ENCODE measurements at regions not wholly inside any gene's neighbourhood (a gene's known extent, or its start where the extent isn't known, plus 50 kb on each side); places are given as distances from the start of the nearest gene placed in this dataset.

- peak; percentile 42 for DNase-seq
These were observed 50.6 kb upstream of the JAZF1 start for GRCh38 chr7:28231176-28231575.

- DNase-seq: no peak
These were observed 56.0 kb upstream of the JAZF1 start for GRCh38 chr7:28236560-28236959.

GRCh38 chr7:28237363-28237762 lies 56.8 kb upstream of the JAZF1 start:
- DNase-seq: no peak

- DNase-seq: no peak
These were observed 59.2 kb upstream of the JAZF1 start for GRCh38 chr7:28239823-28240204.

GRCh38 chr7:28240481-28240880 lies 59.9 kb upstream of the JAZF1 start:
- no peak for DNase-seq

GRCh38 chr7:28243861-28244260 lies 63.3 kb upstream of the JAZF1 start:
- no peak for DNase-seq

- DNase-seq: no peak
These were observed 64.7 kb upstream of the JAZF1 start for GRCh38 chr7:28245123-28245878.

- no peak for DNase-seq
These were observed 66.4 kb upstream of the JAZF1 start for GRCh38 chr7:28246921-28247461.

GRCh38 chr7:28258240-28258639 lies 77.6 kb upstream of the JAZF1 start:
- DNase-seq: peak; percentile 50

GRCh38 chr7:28260969-28261368 lies 80.4 kb upstream of the JAZF1 start:
- no peak for DNase-seq

GRCh38 chr7:28263622-28264271 lies 83.2 kb upstream of the JAZF1 start:
- no peak for DNase-seq

GRCh38 chr7:28266402-28266801 lies 85.8 kb upstream of the JAZF1 start:
- no peak for DNase-seq

- no peak for DNase-seq
These were observed 86.4 kb upstream of the JAZF1 start for GRCh38 chr7:28267012-28267411.

GRCh38 chr7:28269700-28270361 lies 89.2 kb upstream of the JAZF1 start:
- DNase-seq: no peak

GRCh38 chr7:28270536-28270935 lies 89.9 kb upstream of the JAZF1 start:
- DNase-seq: no peak

GRCh38 chr7:28272461-28272877 lies 91.9 kb upstream of the JAZF1 start:
- DNase-seq: peak; percentile 64

- DNase-seq: no peak
These were observed 95.7 kb upstream of the JAZF1 start for GRCh38 chr7:28276298-28276697.

GRCh38 chr7:28277364-28277763 lies 96.8 kb upstream of the JAZF1 start:
- no peak for DNase-seq

GRCh38 chr7:28277958-28278357 lies 97.4 kb upstream of the JAZF1 start:
- no peak for DNase-seq

- peak; percentile 84 for DNase-seq
These were observed 99.9 kb upstream of the JAZF1 start for GRCh38 chr7:28280516-28280915.

GRCh38 chr7:28290496-28290895 lies 109.9 kb upstream of the JAZF1 start:
- no peak for DNase-seq

GRCh38 chr7:28291559-28291958 lies 111.0 kb upstream of the JAZF1 start:
- DNase-seq: no peak

GRCh38 chr7:28292834-28293526 lies 112.4 kb upstream of the JAZF1 start:
- DNase-seq: no peak

All from NCI-H146 (cell line).